Ascending aorta (tissue), 2 donors: ENCODE measurements at regions not wholly inside any gene's neighbourhood (a gene's known extent, or its start where the extent isn't known, plus 50 kb on each side); places are given as distances from the start of the nearest gene placed in this dataset.

Experiments
- DNase-seq, 2 donors: peaks; one replicate each; pipeline ENCODE4 v3.0.0-alpha.2; 2019; ENCODE audit warnings: low spot score in 2 of 2
- H3K27ac ChIP-seq, 2 donors: fragments of 200-600 bp; sonication (generic); one replicate each; pipeline ENCODE4 v1.5.1; 2016 to 2017; ENCODE audit warnings: mild to moderate bottlenecking in 1 of 2
- H3K27me3 ChIP-seq: fragments of 200-600 bp; sonication (generic); one replicate; pipeline ENCODE4 v1.5.1; 2017
- H3K36me3 ChIP-seq, 2 donors: fragments of 200-600 bp; sonication (generic); one replicate each; pipeline ENCODE4 v1.5.1; 2016
- H3K4me1 ChIP-seq, 2 donors: fragments of 200-600 bp; sonication (generic); one replicate each; pipeline ENCODE4 v1.5.1; 2016 to 2017; ENCODE audit warnings: mild to moderate bottlenecking in 1 of 2
- H3K4me3 ChIP-seq, 2 donors: fragments of 200-600 bp; sonication (generic); one replicate each; pipeline ENCODE4 v1.5.1; 2016 to 2017; ENCODE audit warnings: mild to moderate bottlenecking in 1 of 2
- H3K9me3 ChIP-seq, 2 donors: fragments of 200-600 bp; sonication (generic); one replicate each; pipeline ENCODE4 v1.5.1; 2016
- CTCF ChIP-seq, 3 experiments: fragments of 200-600 bp in 2 of 3; fragments of 450-650 bp in 1 of 3; sonication (generic) in 2 of 3; IDR thresholded peaks; one replicate each; pipeline ENCODE4 v1.5.1; 2016 to 2019; ENCODE audit warnings: antibody characterized with exemption in 3 of 3, mild to moderate bottlenecking in 1 of 3, moderate library complexity in 1 of 3
- intact Hi-C: fragments of 100-400 bp; cut with DNase I; formaldehyde crosslinking; loops from one replicate; pipeline ENCODE4 v1.15.1; 2023

DNA sequence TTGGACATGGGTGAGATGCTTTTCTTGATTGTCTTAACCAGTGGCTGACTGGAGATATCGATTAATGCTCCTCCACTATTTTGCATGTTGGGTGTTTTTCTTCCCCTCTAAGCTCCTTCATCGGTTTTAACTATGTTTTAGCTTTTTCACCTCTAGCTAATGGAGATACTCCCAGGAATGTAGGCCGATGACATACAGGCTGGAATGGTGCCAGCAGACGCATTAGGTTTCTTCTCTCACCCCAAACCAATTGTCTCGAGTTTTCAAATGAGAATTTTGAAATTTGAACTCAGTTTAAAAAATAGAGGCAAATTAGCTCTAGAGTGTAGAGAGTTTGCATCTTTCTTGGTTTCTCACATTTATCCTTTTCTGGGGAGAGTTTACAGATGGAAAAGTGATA, 247.6 kb downstream of the RPRM start:
- intact Hi-C loops, result no loop called here
- Histone ChIP-seq H3K27ac (no peak overlapping the region), H3K9me3 (no peaks in the 10 kb centered on the region), H3K4me3 (no peak overlapping the region), H3K36me3 (no peaks in the 10 kb centered on the region), H3K27me3 (no peaks in the 10 kb centered on the region), H3K4me1 (no peaks in the 10 kb centered on the region)
- DNase-seq, result no peak
- TF ChIP-seq CTCF (IDR thresholded peaks at IDR 0.05), result no peak

- Histone ChIP-seq H3K4me3 (no peak overlapping the region), H3K27me3 (no peaks in the 10 kb centered on the region), H3K36me3 (no peaks in the 10 kb centered on the region), H3K27ac (no peak overlapping the region), H3K4me1 (no peaks in the 10 kb centered on the region), H3K9me3 (no peaks in the 10 kb centered on the region)
- intact Hi-C loops, result no loop called here
- no peak for DNase-seq
- TF ChIP-seq CTCF (IDR thresholded peaks at IDR 0.05), result no peak
Observed at GRCh38 chr2:153228904-153229303, 249.7 kb downstream of the RPRM start.

GRCh38 chr2:153227981-153228380, 250.6 kb downstream of the RPRM start:
- Histone ChIP-seq H3K4me3 (no peak overlapping the region), H3K27me3 (no peaks in the 10 kb centered on the region), H3K9me3 (peaks cover 0 to 3% of the 10 kb centered on the region in 2 donors), H3K27ac (no peak overlapping the region), H3K36me3 (no peaks in the 10 kb centered on the region), H3K4me1 (no peaks in the 10 kb centered on the region)
- intact Hi-C loops, result no loop called here
- no peak for TF ChIP-seq CTCF (IDR thresholded peaks at IDR 0.05)
- DNase-seq, result no peak

DNA sequence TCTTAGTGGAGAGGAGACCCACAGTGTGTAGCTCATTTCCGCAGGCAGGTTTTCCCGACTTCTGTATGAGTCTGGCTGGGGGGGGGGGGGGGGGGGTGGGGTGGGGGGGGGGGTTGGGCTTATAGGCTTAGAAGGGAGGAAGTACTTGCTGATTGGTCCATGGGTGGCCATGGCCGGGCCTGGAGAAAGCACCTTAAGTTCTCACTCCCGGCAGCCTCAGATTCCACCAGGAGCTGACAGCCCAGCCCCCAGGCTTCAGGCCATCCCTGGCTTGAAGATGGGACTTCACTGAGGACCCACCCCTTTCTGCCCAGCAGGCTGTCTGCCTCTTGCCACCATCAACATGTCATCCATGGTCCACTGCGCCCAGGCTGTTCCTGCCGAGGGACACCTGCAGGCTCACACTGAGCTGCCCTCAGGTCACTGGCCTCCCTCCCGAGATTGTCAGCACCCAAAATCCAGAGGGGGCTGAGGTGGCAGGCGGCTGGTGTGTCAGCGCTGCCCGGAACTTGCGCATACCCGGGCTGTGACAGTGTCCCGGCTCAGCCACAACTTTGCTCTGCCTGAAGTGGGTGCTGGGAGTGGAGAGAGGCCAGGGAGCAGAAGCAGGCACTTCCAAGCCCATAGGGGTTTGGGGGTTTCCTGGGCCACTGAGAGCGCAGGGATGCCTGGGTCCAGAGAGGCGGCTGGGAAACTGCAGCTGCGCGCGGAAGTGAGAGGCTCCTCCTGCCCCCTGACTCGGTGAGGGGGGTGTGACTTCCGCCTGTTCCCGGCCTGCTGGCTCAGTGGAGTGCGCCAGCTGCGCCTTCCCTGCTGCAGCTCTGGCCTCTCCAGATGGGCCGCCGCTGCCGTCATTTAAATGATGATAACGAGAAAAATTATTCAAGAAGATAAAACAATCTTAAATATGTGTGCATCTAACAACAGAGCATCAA, 256.1 kb downstream of the RPRM start:
- H3K4me1 ChIP-seq, result no peaks in the 10 kb centered on the region
- H3K27me3 ChIP-seq, result no peaks in the 10 kb centered on the region
- no peak overlapping the region for H3K4me3 ChIP-seq
- no peak overlapping the region for H3K27ac ChIP-seq
- no peak for DNase-seq
- no peak for TF ChIP-seq CTCF (IDR thresholded peaks at IDR 0.05)
- intact Hi-C loops, result no loop called here
- H3K36me3 ChIP-seq, result no peaks in the 10 kb centered on the region
- peaks cover 0 to 3% of the 10 kb centered on the region in 2 donors for H3K9me3 ChIP-seq

- Histone ChIP-seq H3K27ac (no peak overlapping the region), H3K9me3 (peaks cover 0 to 3% of the 10 kb centered on the region in 2 donors), H3K4me1 (no peaks in the 10 kb centered on the region), H3K4me3 (no peak overlapping the region), H3K27me3 (no peaks in the 10 kb centered on the region), H3K36me3 (no peaks in the 10 kb centered on the region)
- DNase-seq, result no peak
- intact Hi-C loops, result no loop called here
- TF ChIP-seq CTCF (IDR thresholded peaks at IDR 0.05), result no peak
Observed at GRCh38 chr2:153221506-153221905, 257.1 kb downstream of the RPRM start.
